ENCODE measurements at regions not wholly inside any gene's neighbourhood (a gene's known extent, or its start where the extent isn't known, plus 50 kb on each side); places are given as distances from the start of the nearest gene placed in this dataset.

- TF ChIP-seq ZNF597 (CRISPR knock-in tag; IDR thresholded peaks at IDR 0.05) (no peak), SMAD9 (CRISPR knock-in tag; IDR thresholded peaks at IDR 0.05) (no peak), ZBED4 (CRISPR knock-in tag; IDR thresholded peaks at IDR 0.05; ENCODE audit: borderline replicate concordance) (0 out of 2 replicates have a peak, but pooled peaks have one; percentile 38), GABPB1 (CRISPR knock-in tag; IDR thresholded peaks at IDR 0.05) (no peak), ZNF614 (CRISPR knock-in tag; IDR thresholded peaks at IDR 0.05; ENCODE audit: borderline replicate concordance) (peak; percentile 68; the same call in 1 of the 2 replicates), ZNF501 (CRISPR knock-in tag; IDR thresholded peaks at IDR 0.05) (peak; percentile 89), THAP8 (CRISPR knock-in tag; IDR thresholded peaks at IDR 0.05; ENCODE audit: borderline replicate concordance) (no peak), ZNF20 (CRISPR knock-in tag; IDR thresholded peaks at IDR 0.05) (no peak), ZNF503 (CRISPR knock-in tag; IDR thresholded peaks at IDR 0.05) (no peak), POLR2AphosphoS2 (IDR thresholded peaks at IDR 0.05; ENCODE audit: low read depth, low read length) (no peak), HBP1 (CRISPR knock-in tag; IDR thresholded peaks at IDR 0.05; ENCODE audit: low read depth) (no peak), ZNF724P (CRISPR knock-in tag; IDR thresholded peaks at IDR 0.05; ENCODE audit: borderline replicate concordance) (0 out of 2 replicates have a peak, but pooled peaks have one; percentile 59), MTA3 (CRISPR knock-in tag; IDR thresholded peaks at IDR 0.05) (no peak), ZNF224 (CRISPR knock-in tag; IDR thresholded peaks at IDR 0.05) (no peak), ZNF569 (CRISPR knock-in tag; IDR thresholded peaks at IDR 0.05; ENCODE audit: borderline replicate concordance) (no peak), NPAS2 (CRISPR knock-in tag; IDR thresholded peaks at IDR 0.05; ENCODE audit: borderline replicate concordance) (no peak), ASH2L (IDR thresholded peaks at IDR 0.05; ENCODE audit: insufficient read length, low read depth, low read length) (no peak), ZNF547 (CRISPR knock-in tag; IDR thresholded peaks at IDR 0.05) (no peak), RORA (CRISPR knock-in tag; IDR thresholded peaks at IDR 0.05) (no peak), ZBTB1 (CRISPR knock-in tag; IDR thresholded peaks at IDR 0.05; ENCODE audit: borderline replicate concordance) (no peak)
- TF ChIP-seq, protein P1, sequence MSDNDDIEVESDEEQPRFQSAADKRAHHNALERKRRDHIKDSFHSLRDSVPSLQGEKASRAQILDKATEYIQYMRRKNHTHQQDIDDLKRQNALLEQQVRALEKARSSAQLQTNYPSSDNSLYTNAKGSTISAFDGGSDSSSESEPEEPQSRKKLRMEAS (IDR thresholded peaks at IDR 0.05) = peak; percentile 98
Measured at GRCh38 chr2:67954093-67954748, 108.6 kb downstream of the C1D start (continued).
